HG02938 (cell line): ENCODE measurements at regions not wholly inside any gene's neighbourhood (a gene's known extent, or its start where the extent isn't known, plus 50 kb on each side); places are given as distances from the start of the nearest gene placed in this dataset.

Experiments used
- ATAC-seq: cut with Tn5 transposase; IDR thresholded peaks from one replicate; pipeline ENCODE4 v1.9.1; 2021; ENCODE audit warnings: mild to moderate bottlenecking, moderate library complexity; ENCODE audit not compliant: unreplicated experiment

DNA sequence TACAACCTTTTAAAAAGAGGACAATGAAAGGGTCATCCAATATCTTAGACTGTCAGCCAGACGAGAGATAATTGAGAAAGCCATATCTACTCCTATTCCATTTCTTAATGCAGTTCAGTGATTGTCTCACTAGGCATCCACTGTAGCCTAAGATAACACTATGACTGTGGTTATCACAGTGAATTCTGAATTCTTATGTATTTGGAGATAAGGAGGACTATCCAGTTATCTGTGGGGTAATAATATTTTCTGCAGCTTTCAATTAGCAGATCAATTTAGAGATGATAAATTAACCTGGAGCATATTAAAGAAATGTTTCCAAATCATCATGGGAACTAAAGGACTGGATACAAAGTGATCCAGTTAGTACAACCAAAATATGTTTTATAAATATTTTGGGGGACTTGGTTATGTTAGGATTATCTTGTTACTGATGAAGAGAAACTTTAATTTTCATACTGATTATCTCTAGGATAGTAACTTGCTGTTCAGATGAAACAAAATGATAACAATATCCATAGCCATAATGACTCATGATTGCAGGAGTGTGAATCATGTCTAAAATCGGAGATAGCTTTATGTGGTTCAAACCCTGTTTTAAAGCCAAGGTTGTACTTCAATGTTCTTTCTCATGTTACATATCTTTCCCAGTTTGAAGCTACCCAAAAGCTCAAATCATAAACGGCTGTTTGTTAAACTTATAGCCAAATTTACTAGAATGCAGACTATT lies 1152.0 kb downstream of the HACE1 start:
- ATAC-seq: no peak

- ATAC-seq: no peak
Observed at GRCh38 chr6:103699769-103700168, 1160.0 kb downstream of the HACE1 start.

GRCh38 chr6:103687430-103687829 lies 1172.3 kb downstream of the HACE1 start:
- no peak for ATAC-seq

- no peak for ATAC-seq
Observed at GRCh38 chr6:103680116-103680515, 1179.6 kb downstream of the HACE1 start.

- no peak for ATAC-seq
Observed at GRCh38 chr6:103677290-103677689, 1182.4 kb downstream of the HACE1 start.

DNA sequence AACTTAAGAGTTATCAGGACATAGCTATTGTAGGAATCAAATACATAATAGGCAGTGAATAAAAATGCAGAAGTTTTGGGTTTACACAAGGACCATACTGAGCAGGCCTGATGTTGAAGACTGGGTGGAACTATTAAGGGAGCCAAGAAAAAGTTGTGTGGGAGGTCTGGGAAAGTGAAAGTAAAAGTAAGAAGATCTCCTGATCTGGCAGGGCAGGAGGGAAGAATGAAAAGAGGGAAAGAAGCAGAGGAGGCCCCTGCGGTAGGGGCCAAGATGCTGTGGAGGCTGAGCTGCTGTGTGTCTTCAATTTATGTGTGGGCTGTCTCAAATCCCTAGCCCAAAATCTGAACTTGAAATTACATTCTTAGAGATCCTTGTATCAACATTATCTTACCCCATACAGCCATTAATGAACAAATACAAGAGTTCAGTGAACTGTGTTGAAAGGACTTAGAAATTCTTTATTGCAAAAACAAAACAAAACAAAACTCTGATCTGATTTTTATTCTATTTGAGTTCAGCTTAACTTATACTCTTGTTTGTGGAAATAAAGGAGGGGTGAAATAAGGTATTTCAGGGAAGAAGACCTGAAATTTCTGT lies 1183.8 kb downstream of the HACE1 start:
- no peak for ATAC-seq

GRCh38 chr6:103674790-103675189 lies 1184.9 kb downstream of the HACE1 start:
- ATAC-seq: no peak

DNA sequence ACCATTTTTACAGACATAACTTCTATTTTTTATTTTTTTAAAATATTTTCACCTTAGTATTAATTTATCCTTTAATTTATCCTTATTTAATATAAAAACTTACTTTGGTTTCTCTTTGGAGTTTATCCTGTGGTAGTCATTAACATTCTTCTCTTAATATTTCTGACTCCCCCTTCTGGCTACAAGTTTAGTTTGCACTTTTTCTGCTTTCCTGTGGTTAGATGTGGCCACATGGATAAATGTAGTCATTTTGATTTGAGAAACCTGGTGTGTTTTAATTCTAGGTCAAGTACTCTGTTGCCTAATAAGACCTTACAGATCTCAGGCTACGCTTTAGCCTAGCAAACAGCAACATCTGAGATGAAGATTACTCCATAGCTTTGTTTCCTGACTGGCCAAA lies 1187.5 kb downstream of the HACE1 start:
- no peak for ATAC-seq

DNA sequence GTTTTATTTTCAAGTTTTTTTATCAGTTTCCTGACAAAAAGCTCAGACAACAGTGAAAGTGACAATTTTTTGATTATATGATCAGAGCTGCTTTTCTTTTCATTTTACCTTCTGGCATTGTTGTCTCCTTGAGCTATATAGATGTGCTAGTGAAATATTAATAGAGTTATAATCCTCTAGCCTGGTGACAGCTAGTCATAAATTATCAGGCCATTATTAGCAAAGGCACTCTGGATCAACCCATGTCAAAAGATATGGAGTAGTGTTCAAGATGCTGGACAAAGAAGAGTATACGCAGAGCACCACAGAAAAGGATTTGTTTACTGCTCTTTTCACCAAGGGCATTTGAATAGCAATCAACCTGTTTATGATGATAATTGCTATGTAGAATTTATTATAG lies 1230.1 kb downstream of the HACE1 start:
- no peak for ATAC-seq

GRCh38 chr6:103617642-103618041 lies 1242.1 kb downstream of the HACE1 start:
- no peak for ATAC-seq

DNA sequence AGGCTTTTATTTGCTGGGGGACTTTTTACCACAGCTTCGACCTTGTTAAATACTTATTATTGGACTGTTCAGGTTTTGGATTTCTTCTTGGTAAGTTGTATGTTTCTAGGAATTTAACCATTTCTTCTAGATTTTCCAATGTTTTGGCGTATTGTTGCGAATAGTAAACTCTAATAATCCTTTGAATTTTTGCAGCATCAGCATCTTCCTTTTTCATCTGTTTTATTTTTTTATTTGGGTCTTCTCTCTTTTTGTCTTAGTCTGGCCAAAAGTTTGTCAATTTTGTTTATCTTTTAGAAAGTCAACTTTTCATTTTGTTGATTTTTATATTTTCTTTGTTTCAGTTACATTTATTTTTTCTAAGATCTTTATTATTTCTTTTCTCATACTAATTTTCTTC lies 1272.0 kb downstream of the HACE1 start:
- ATAC-seq: no peak

DNA sequence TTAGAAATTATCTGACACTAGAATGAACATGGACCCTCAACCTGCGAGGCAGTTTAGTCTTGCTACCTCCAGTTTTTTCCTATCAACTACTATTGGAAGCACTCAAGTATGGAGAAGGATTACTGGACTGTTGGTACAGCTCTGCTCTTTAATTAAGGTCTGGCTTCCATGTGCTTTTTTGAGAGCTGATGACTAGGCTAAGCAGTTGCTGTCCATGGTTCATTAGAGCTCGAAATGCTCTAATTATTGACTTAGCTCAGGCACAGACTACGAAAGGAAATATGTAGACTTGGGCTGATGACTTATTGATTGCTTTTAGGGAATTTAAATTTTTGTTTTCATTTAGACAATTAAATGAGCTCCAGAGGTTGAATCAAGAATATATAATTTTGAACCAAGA lies 1281.6 kb downstream of the HACE1 start:
- ATAC-seq: no peak

DNA sequence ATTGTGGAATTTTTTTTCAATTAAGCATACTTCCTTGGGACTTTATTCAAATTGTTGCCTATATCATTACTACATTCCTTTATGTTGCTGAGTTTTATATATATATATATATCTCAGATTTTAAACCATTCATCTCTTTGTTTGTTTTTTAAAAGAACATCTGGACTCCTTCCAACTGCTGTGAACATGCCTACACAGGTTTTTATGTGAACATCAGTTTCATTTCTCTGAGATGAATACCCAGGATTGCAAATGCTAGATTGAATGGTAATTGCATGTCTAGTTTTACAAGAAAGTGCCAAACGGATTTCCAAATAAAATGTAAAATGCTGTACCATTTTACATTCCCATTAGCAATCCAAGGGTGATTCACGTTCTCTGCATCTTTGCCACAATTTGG lies 1289.3 kb downstream of the HACE1 start:
- no peak for ATAC-seq

DNA sequence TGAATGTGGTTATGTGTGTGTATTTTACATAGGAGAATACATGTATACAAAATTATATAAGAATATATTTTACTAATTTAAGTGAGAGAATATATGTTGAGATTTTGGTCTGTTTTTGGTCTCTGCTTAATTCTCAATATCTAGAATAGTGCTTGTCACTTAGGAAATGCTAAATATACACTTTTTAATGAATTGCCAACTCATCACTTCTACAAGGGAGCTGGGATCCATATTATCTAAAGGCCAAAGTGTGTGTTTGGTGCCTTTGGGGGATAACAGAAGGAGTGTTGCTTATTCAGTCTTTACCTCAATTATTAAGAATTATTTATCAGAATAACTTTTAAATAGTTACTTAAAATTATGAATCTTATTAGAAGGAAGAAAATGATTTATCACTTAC lies 1304.8 kb downstream of the HACE1 start:
- ATAC-seq: no peak

DNA sequence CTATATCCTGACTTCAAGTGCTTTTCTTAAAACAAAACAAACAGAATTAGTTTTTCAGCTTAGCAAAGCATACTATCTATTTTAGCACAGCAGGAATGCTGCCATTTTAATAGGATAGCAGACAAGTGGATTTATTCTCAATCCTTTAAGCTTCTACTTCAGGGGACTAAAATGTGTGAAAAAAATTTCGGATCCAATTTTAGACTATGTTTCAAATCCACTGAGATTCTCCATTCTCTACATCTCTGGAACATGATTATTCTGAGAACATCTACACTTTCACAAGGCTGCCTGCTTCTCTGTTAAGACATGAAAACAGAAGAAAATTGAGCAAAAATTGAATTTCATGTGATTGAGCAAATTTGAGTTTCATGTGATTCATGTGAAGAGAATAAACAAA lies 1321.3 kb downstream of the HACE1 start:
- no peak for ATAC-seq

GRCh38 chr6:103534814-103535213 lies 1324.9 kb downstream of the HACE1 start:
- ATAC-seq: no peak

DNA sequence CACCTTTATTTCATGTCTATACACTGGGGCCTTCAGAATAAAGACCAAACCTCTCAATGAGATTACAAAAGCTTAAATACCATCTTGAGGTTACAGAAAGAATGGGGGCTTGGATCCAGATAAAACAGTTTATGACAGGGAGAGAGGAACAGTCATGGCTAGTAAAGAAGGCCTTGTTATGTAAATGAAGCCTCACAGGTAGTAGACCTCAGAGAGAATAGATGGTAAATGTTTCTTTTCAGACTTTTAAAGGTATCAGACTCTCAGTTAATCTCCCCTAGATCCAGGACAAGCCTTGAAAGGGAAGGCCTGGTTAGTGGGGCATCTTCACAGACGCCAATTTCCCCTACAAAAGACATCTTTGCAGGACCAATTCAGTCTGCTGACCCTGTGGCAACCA lies 1325.6 kb downstream of the HACE1 start:
- no peak for ATAC-seq

DNA sequence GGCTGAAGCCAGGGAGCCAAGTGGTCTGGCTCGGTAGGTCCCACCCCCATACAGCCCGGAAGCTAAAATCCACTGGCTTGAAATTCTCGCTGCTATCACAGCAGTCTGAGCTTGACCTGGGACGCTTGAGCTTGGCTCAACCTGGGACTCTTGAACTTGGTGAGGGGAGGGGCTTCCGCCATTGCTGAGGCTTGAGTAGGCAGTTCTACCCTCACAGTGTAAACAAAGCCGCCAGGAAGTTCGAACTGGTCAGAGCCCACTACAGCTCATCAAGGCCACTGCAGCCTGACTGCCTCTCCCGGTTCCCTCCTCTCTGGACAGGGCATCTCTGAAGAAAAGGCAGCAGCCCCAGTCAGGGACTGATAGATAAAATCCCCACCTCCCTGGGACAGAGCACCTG lies 1337.7 kb downstream of the HACE1 start:
- ATAC-seq: no peak

- ATAC-seq: no peak
Observed at GRCh38 chr6:103516336-103516735, 1343.4 kb downstream of the HACE1 start.

DNA sequence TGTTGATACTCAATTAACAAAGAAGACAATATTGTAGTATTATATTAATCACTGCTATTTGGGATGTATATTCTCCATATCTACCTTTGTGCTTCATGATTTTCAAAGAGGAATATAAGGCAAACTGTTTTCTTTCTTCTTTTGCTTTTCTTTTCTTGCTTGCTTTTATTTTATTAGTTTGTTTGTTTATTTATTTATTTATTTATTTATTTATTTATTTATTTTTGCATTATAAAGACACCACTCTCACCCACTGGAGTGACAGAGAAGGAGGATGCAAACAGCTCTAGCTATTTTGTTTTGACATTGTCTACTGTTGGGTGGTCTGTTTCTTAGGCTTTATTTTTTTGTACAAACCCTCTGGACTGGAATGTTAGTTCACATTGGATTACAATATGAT lies 1352.7 kb downstream of the HACE1 start:
- no peak for ATAC-seq

- ATAC-seq: no peak
Observed at GRCh38 chr6:103505155-103505518, 1354.6 kb downstream of the HACE1 start.

DNA sequence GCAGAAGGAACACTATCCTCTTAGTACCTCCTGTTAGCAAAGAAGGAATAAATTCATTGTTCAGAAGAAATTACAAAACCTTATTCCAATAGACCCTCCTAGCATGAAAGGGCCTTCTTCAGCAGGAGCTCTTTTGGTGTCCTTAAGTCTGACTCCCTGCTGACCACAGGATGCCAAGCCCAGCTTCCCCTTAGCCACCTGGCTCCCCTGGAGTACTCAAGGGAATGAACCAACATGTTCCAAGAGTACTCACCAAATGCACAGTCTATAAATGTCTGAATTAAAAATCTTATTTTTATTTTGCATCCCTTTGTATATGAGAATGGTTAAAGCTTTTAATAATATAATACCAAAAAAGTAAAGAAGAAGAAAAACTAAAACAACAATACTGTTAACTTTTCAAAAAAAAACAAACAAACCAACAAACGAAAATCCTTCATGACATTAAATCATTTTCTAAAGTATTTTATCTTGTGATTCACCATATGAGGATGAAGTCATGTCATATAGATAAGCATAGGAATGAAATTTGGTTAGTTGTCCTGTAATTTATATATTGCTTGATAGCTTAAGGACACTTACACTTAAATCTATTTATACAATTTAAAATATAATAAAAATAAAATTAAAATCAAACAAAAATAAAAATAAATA lies 1355.1 kb downstream of the HACE1 start:
- ATAC-seq: no peak
